Dendritic cell treated with granulocyte-macrophage colony-stimulating factor and Interleukin-4, amounts not matched to agents 40 ng/mL and 50 ng/mL, for 4 days (primary cell): ENCODE measurements at regions not wholly inside any gene's neighbourhood (a gene's known extent, or its start where the extent isn't known, plus 50 kb on each side); places are given as distances from the start of the nearest gene placed in this dataset.

Experiments used
- H3K27ac Mint-ChIP-seq: one replicate; pipeline ENCODE4 v1.8.0; 2022; ENCODE audit warnings: mild to moderate bottlenecking, mixed read lengths
- H3K27me3 Mint-ChIP-seq: one replicate; pipeline ENCODE4 v1.8.0; 2022; ENCODE audit warnings: mild to moderate bottlenecking, mixed read lengths
- H3K36me3 Mint-ChIP-seq: one replicate; pipeline ENCODE4 v1.8.0; 2022; ENCODE audit warnings: low read depth, mixed read lengths
- H3K4me1 Mint-ChIP-seq: one replicate; pipeline ENCODE4 v1.8.0; 2022; ENCODE audit warnings: low read depth, mixed read lengths
- H3K4me3 Mint-ChIP-seq: one replicate; pipeline ENCODE4 v1.8.0; 2022; ENCODE audit warnings: mild to moderate bottlenecking, moderate library complexity, mixed read lengths
- H3K9me3 Mint-ChIP-seq: one replicate; pipeline ENCODE4 v1.8.0; 2022; ENCODE audit warnings: mixed read lengths
- intact Hi-C: fragments of 100-400 bp; cut with micrococcal nuclease; formaldehyde crosslinking; loops from one replicate; pipeline ENCODE4 v1.15.0; 2022

DNA sequence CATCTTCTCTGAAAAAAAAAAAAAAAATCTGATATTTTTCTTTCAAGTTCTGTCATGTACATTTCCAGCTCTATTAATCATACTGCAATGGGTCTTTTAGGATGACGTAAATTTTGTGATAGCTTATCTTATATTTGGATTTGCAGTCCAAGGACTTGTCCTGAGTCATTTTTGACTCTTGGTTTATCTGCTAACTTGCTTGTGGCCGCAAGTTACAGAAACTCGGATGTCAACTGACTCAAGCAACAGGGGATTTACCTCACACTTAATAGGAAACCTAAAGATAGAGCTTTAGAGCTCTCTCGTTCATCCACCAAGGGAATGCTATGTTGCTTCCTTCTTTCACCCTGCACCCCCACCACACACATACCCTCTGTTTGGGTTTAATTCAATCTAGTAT is 1433.8 kb upstream of the TENM3 start:
- Mint-ChIP-seq H3K27ac (no peak overlapping the region), H3K36me3 (no peaks in the 10 kb centered on the region), H3K4me1 (no peaks in the 10 kb centered on the region), H3K27me3 (peaks cover 2% of the 10 kb centered on the region), H3K9me3 (no peaks in the 10 kb centered on the region), H3K4me3 (no peak overlapping the region)
- intact Hi-C loops: no loop called here

DNA sequence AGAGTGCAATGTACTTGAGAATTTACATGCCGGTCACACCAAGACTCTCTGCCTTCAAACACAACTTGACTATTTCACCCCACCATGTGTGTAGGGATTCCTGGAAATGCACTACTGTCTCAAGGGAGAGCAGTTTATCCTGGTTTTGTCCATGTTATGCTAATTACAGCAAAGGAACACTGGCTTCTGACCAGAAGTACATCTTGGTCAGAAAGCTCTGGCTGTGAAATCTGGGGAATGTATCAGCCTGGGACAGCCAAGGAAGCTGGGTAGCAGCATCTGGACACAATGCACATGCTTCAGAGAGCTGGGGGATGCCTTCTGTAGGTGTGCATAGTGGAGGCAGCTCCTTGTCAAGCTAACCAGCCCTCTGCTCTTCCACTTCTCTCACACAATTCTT is 1432.6 kb upstream of the TENM3 start:
- intact Hi-C loops: no loop called here

DNA sequence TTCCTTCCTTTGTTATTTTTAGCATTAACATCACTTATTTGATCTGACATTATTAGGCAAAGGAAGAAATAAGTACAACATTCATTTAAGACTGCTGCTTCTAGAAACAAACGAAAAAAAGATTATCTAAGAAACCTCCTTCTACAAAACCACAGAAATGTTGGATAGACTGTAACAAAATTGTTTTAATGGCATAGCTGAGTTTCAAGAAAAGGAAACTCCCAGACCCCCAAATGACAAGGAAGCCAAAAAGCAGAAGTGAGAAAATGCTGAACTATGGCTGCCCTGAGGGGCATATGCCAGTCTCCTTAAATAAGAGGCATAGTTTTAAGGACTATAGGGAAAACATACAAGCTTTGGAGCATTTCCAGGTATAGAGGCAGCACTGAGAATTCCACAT is 1431.6 kb upstream of the TENM3 start:
- peaks cover under 1% of the 10 kb centered on the region for H3K27me3 Mint-ChIP-seq
- H3K9me3 Mint-ChIP-seq: no peaks in the 10 kb centered on the region
- H3K27ac Mint-ChIP-seq: no peak overlapping the region
- no peak overlapping the region for H3K4me3 Mint-ChIP-seq
- H3K36me3 Mint-ChIP-seq: no peaks in the 10 kb centered on the region
- H3K4me1 Mint-ChIP-seq: no peaks in the 10 kb centered on the region
- intact Hi-C loops: no loop called here

More for the DNA sequence above, 1432.6 kb upstream of the TENM3 start:
- H3K36me3 Mint-ChIP-seq: no peaks in the 10 kb centered on the region
- no peaks in the 10 kb centered on the region for H3K4me1 Mint-ChIP-seq
- H3K27me3 Mint-ChIP-seq: peaks cover 2% of the 10 kb centered on the region
- no peak overlapping the region for H3K27ac Mint-ChIP-seq
- no peaks in the 10 kb centered on the region for H3K9me3 Mint-ChIP-seq
- no peak overlapping the region for H3K4me3 Mint-ChIP-seq

DNA sequence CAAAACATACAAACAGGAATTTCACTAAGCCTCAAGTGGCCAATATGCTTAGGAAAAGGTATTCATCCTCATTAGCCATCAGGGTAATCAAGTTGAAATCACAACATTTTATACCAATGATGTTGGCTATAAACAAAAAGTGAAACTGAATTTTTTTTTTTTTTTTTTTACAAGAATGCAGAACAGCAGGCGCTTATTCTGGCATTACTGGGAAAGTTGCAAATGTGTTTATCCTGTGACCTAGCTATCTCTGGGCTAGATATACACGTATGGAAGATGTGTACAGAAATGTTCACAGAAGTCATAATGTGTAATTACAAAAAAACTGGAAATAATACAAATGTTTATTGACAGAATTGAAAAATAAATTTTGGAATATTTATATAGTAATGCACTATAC is 1430.4 kb upstream of the TENM3 start:
- no peaks in the 10 kb centered on the region for H3K36me3 Mint-ChIP-seq
- H3K4me3 Mint-ChIP-seq: no peak overlapping the region
- H3K4me1 Mint-ChIP-seq: no peaks in the 10 kb centered on the region
- H3K27me3 Mint-ChIP-seq: no peaks in the 10 kb centered on the region
- H3K9me3 Mint-ChIP-seq: no peaks in the 10 kb centered on the region
- no peak overlapping the region for H3K27ac Mint-ChIP-seq
- intact Hi-C loops: no loop called here

DNA sequence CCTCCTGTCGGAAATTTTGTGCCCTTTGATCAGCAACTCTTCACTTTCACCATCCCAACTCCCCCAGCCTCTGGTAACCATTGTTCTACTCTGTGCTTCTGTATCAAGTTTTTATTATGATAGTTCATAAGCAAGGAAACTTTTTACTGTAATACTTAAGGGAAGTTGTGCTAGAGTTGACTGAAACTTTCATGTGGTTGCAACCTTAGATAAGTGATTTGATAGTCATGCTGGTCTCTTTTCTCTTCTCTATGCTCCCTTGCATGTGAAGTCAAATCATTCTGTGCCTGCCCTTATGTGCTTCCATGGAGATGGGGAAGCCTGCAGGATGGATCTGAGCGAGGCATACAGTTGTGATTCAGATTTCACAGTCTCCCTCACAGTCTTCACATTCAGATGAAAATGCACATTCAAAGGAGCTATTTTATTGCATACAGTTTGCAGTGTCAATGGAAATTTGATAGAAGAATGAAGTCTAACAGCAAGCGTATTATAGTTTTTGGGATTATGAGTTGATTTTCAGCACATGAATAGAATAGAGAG is 1428.3 kb upstream of the TENM3 start:
- Mint-ChIP-seq H3K4me3 (no peak overlapping the region), H3K27ac (no peak overlapping the region), H3K4me1 (no peaks in the 10 kb centered on the region), H3K36me3 (no peaks in the 10 kb centered on the region), H3K9me3 (no peaks in the 10 kb centered on the region), H3K27me3 (no peaks in the 10 kb centered on the region)
- intact Hi-C loops: no loop called here

DNA sequence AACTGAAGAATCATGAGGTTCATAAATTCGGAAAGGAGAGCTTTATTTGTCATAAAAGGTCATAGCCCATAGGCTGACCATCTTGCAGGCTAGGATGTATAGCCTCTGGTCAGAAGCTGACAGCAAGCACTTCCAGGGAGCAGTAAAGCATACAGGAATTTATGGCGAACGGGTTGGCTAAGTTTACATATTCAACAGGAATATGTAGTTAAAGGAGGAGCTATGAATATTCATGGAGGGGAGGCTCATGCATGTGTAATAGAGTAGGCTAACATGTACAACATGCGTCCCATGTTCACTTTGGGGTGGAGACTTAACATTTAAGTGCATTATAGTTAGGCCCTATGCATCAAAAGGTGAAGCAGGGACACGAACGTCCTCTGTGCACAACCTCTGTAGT is 1425.7 kb upstream of the TENM3 start:
- no peaks in the 10 kb centered on the region for H3K9me3 Mint-ChIP-seq
- H3K4me1 Mint-ChIP-seq: no peaks in the 10 kb centered on the region
- H3K36me3 Mint-ChIP-seq: no peaks in the 10 kb centered on the region
- intact Hi-C loops: no loop called here
- no peak overlapping the region for H3K27ac Mint-ChIP-seq
- no peaks in the 10 kb centered on the region for H3K27me3 Mint-ChIP-seq
- no peak overlapping the region for H3K4me3 Mint-ChIP-seq

DNA sequence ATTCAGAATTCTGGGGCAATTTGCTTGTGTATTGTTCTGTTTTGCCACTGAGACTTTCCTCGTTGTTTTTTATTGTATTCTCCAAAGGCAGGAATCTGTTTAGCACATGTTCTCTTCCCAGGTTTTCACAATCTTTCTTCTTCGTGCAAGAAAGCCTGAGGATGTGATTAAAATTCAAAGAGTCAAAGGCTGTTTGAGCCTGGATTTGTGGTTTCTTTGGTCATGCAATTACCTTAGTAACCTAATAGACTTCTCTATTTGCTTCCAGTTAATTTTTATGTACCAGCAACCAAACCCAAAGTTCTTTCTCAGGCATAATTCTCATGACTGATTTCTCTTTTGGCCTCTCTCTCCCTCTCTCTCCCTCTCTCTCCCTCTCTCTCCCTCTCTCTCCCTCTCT is 1420.1 kb upstream of the TENM3 start:
- H3K27me3 Mint-ChIP-seq: no peaks in the 10 kb centered on the region
- H3K9me3 Mint-ChIP-seq: no peaks in the 10 kb centered on the region
- H3K27ac Mint-ChIP-seq: no peak overlapping the region
- intact Hi-C loops: no loop called here
- no peak overlapping the region for H3K4me3 Mint-ChIP-seq
- H3K4me1 Mint-ChIP-seq: peaks cover 6% of the 10 kb centered on the region
- H3K36me3 Mint-ChIP-seq: no peaks in the 10 kb centered on the region

DNA sequence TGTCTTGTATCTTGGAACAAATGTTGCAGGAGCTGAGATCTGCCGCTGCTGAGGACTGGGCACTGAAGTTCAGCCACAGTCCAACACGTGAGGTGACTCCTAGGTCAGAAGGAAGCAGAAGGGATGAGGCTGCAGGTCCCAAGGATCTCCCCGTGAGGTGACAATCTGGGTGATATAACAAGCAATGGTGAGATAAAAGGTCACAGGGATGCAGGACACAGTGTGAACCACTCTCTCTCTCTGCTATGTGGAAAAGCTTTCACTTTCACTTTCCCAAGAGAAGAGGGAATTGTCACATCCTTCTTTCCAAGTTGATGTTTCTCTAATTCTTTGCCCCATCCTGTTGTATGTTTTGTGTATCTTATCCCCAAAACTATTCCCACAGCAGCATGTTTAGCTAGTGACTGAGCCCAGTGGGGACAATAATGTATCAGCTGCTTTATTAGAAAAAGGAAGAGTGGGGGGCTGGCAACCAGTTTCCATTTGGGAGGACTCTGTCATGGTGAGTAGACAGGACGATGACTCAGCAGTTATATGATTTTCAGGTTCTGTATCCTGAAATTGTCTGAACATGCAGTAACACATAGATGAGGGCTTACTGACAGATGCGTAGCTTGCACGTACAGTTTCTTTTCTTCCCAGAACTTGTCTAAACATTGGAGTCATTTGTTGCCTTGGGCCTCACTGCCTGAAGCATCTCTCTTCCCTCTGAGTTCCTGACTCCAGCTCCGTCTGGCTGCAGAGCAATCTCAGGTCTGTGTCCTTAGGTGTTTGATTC is 1415.8 kb upstream of the TENM3 start:
- Mint-ChIP-seq H3K4me3 (peak overlapping the region; percentile 59), H3K9me3 (no peaks in the 10 kb centered on the region), H3K36me3 (no peaks in the 10 kb centered on the region), H3K27me3 (no peaks in the 10 kb centered on the region), H3K27ac (no peak overlapping the region), H3K4me1 (peaks cover 6% of the 10 kb centered on the region)
- intact Hi-C loops: no loop called here

DNA sequence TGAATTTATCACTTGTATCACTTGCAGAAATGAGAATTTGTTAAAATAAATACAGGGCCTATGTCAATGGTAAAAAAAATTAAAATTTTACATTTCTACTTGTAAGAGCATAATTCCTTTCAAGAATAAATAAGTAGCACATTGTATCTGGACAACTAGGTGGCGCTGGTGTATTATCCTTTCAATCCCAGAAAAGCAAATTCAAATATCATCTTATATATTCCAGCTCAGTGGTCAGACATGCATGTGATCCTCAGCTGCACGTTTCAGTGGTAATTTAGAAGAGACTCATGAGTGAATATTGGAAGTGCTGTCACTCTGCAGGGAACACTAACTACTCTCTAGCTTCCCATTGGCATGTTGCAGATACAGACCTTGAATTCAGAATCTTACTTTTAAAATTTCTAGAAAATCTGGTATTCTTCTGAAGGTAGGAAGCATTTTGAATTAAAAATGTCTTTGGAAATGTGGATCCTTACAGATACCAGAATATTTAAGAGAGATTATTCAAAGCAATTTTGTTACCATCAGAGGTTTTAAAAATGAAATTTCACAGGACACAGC is 1414.7 kb upstream of the TENM3 start:
- Mint-ChIP-seq H3K27ac (no peak overlapping the region), H3K36me3 (no peaks in the 10 kb centered on the region), H3K9me3 (no peaks in the 10 kb centered on the region), H3K27me3 (no peaks in the 10 kb centered on the region), H3K4me1 (peaks cover 6% of the 10 kb centered on the region), H3K4me3 (no peak overlapping the region)
- intact Hi-C loops: no loop called here

DNA sequence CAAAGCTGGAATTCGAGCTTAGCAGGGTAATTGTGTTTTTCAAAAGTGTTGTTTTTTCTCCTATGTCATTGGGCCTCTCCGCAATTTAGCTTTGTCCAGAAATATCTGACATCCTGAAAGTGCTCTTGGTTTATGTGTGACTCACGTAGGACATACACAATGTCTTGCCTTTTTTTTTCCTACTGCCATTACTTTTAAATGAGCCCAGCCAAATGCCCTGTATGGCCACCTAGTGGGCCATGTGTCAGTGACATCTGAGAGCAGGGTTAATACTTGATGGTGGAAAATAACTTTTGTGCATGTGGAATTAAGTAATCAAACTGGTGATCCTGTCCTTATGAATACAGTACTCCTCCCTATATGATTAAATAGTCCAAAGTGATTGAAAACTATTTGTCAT is 1411.1 kb upstream of the TENM3 start:
- intact Hi-C loops: loop anchor here (10.0 kb wide), 1 partner anchor 167 kb away; no protein-coding TSS in a partner anchor
- H3K4me1 Mint-ChIP-seq: peaks cover 4% of the 10 kb centered on the region
- H3K27ac Mint-ChIP-seq: no peak overlapping the region
- H3K4me3 Mint-ChIP-seq: no peak overlapping the region
- H3K27me3 Mint-ChIP-seq: no peaks in the 10 kb centered on the region
- H3K9me3 Mint-ChIP-seq: no peaks in the 10 kb centered on the region
- no peaks in the 10 kb centered on the region for H3K36me3 Mint-ChIP-seq

DNA sequence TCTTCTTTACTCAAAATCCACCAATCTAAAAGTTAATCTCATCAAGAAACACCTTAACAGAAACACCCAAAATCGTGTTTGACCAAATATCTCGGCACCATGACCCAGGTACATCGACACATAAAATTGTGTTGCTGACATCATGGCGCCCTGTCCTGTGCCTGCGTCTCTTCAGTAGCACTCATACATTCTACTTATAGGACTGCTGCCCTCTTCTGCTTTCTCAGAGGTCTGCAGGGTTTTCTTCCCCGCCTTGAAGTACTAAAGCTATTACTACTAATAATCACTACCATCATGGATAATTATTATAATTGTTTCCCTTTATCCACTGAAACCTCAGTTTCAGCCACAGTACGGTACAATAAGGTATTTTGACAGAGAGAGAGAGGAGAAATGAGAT is 1403.1 kb upstream of the TENM3 start:
- intact Hi-C loops: no loop called here
- no peaks in the 10 kb centered on the region for H3K36me3 Mint-ChIP-seq
- H3K27ac Mint-ChIP-seq: no peak overlapping the region
- no peaks in the 10 kb centered on the region for H3K9me3 Mint-ChIP-seq
- no peaks in the 10 kb centered on the region for H3K27me3 Mint-ChIP-seq
- no peaks in the 10 kb centered on the region for H3K4me1 Mint-ChIP-seq
- H3K4me3 Mint-ChIP-seq: no peak overlapping the region

DNA sequence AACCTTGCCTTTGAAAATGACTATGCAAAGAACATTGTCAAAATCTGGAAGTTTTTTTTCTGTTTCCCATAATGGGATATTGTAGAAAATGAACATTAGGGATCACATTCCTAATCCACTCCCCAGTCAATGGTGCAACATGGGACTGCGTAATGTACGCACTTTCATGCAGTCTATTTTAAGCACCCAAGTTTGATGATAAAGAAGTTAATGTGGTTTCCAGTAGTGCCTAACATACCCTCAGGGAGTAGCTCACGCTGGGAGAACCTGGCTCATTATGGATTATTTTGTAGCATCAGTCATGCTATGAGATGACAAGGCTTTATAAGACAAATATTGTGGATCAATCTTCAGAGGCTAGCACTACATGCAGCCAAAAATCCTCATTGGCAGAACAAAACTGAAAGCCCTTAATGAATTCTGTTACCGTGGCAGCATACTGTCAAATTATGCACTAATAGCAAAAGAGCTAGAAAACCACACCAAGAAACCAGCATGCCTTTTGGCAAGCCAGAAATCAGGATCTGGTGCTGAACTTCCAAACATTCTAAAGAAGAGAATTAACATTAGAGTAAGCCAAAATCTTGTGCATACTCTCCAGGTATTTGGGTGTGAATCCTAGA is 1392.8 kb upstream of the TENM3 start:
- intact Hi-C loops: no loop called here
- Mint-ChIP-seq H3K4me1 (no peaks in the 10 kb centered on the region), H3K27ac (no peak overlapping the region)

DNA sequence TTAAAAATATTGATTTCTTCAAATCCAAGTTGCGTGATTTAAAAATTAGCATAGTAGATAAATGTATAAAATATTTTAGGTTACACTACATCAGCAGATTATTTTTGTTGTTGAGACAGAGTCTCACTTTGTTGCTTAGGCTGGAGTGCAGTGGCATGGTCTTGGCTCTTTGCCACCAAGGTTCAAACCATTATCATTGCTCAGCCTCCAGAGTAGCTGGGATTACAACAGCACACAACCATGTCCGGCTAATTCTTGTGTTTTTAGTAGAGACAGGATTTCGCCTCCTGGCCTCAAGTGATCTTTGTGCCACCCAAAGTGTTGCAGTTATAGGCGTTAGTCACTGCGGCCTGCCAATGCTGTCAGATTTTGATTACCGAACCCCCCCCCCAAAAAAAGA is 1390.5 kb upstream of the TENM3 start:
- H3K4me3 Mint-ChIP-seq: no peak overlapping the region
- H3K27ac Mint-ChIP-seq: no peak overlapping the region
- H3K27me3 Mint-ChIP-seq: no peaks in the 10 kb centered on the region
- H3K36me3 Mint-ChIP-seq: no peaks in the 10 kb centered on the region
- H3K9me3 Mint-ChIP-seq: no peaks in the 10 kb centered on the region
- no peaks in the 10 kb centered on the region for H3K4me1 Mint-ChIP-seq
- intact Hi-C loops: no loop called here

More for the DNA sequence above, 1392.8 kb upstream of the TENM3 start:
- Mint-ChIP-seq H3K27me3 (no peaks in the 10 kb centered on the region), H3K4me3 (no peak overlapping the region), H3K36me3 (no peaks in the 10 kb centered on the region), H3K9me3 (no peaks in the 10 kb centered on the region)

DNA sequence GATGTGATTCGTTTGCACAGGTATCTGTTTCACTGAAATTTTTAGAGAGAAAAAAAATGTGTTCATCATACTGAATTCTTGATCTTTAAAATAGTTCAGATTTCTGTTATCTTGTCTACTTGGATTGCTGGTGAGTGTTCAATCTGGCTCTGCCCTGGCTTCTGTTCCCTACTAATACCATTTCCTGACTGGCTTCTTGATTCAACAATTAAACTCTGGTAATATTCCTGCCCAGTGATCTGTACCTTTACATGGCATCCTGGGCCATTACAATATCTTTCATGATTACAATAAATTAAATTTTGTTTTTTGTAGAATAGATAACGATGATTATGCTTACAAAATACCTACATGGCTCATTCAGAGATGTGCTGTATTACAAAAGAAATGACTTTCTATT is 1388.0 kb upstream of the TENM3 start:
- Mint-ChIP-seq H3K4me3 (no peak overlapping the region), H3K9me3 (no peaks in the 10 kb centered on the region), H3K36me3 (no peaks in the 10 kb centered on the region), H3K4me1 (no peaks in the 10 kb centered on the region), H3K27me3 (no peaks in the 10 kb centered on the region), H3K27ac (no peak overlapping the region)
- intact Hi-C loops: no loop called here
